ENCODE measurements at regions not wholly inside any gene's neighbourhood (a gene's known extent, or its start where the extent isn't known, plus 50 kb on each side); places are given as distances from the start of the nearest gene placed in this dataset.

- DNase-seq (ENCODE audit: low spot score) = no peak
Observed at GRCh38 chr2:830419-831224, 120.0 kb upstream of the SNTG2 start.

GRCh38 chr2:829047-829446, 121.6 kb upstream of the SNTG2 start:
- DNase-seq (ENCODE audit: low spot score) = no peak

DNA sequence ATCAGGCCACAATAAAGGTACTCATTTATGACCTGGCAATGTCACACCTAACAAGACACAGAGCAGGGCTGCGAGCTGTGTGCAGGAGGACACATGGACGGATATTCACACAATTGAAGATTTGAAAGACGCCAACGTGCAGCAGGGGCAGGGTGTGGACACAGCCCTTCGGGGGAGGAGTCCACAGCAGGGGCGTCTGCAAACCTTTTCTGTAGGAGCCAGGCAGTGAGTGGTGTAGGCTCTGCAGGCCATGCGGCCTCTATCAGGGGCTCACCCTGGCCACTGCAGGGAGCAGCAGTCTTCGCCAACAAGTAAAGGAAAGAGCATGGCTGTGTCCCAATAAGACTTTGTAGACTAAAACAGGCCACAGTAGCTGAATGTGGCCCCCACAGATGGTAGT, 125.7 kb upstream of the SNTG2 start:
- no peak for DNase-seq (ENCODE audit: low spot score)

DNA sequence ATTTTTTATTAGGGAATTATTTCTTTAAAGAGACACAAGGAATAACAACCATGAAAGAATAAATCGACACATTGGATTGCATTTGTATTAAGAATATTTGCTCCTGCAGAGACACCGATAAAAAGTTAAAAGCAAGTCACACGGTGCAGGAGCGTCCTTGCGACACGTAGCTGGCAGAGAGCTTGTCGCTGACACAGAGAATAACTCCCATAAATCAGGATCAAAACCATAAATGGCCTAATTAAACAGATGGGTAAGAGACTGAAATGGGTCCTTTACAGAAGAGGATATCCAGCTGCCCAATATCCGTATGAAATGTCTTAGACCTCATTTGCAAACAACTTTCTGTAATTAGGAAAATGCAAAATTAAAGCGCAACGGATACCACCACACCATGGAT, 126.1 kb upstream of the SNTG2 start:
- DNase-seq (ENCODE audit: low spot score) = no peak

DNA sequence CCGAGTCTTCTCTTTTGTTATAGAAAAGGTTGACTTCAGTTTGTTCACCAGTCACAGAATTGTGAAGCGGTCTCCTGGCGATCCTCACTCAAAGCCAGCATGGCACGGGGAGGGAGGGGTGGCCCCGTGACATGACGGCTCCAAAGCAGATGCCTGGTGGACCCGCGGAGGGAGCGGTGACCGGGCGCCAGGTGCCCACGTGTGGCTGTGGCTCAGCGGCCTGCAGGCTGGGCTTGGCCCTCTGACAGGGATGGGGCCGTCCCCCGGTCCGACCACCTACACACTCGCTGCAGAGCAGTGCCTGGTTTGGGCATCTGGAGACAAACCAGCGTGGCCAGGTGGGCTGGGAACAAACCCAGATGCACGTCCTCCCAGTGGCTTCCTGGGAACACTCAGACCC, 129.1 kb upstream of the SNTG2 start:
- DNase-seq (ENCODE audit: low spot score) = no peak

DNA sequence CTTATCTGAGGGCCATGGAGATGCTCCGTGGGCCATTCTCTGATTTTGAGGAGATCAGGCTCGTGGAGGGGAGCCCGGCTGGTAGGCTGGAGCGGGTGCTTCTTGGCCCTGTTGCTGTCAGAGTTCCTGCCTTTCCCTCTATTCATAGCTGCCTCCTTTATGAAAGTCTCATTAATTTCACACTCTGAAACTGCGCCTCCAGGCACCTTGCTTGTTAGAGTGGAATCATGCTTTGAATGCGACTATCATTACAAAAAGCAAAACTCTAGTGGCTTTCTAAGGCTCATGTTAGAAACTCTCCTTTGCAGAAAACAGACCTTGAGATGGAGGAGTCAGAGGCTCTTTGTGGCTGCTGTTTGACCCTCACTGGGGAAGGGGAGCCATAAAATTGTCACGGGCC, 131.0 kb upstream of the SNTG2 start:
- no peak for DNase-seq (ENCODE audit: low spot score)

- DNase-seq (ENCODE audit: low spot score) = no peak
Observed at GRCh38 chr2:819121-819520, 131.5 kb upstream of the SNTG2 start.

GRCh38 chr2:817336-818015, 133.2 kb upstream of the SNTG2 start:
- no peak for DNase-seq (ENCODE audit: low spot score)

DNA sequence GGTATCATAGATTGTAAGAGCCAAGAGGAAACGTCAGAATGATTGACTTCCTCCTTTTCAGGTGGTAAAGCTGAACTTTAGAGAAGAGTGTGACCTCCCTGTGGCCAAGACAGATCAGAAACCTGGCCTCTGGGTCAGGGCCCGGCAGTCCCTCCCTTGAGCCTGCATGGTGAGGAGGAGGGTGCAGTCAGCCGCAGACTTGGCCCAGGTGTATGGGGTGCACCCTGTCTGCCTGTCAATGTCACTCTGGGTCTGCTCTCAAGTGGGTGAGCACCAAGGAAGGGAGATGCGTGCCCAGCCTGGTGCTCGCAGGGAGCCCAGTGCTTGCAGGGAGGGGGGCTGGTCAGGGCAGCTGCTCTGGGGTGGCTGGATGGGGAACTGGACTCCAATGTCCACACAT, 134.4 kb upstream of the SNTG2 start:
- no peak for DNase-seq (ENCODE audit: low spot score)

DNA sequence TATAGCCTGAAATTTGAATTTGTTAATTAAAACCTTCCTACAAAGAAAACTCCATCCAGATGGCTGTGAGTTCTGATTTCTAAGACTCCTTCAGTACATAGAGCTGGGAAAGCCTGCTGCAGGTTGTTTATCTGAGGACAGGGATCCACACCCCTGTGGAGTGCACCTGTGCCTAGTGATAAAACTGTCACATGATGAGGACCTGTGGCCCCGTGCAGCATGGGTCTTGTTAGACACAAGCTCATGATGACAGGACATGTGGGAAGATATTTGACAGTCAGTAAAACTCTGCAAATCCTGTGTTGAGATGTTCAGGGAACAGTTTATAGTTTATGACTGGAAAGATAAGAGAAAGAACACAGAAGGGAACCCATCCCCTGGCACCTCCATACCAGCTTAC, 133.2 kb upstream of the TMEM18 start:
- no peak for DNase-seq (ENCODE audit: low spot score)

DNA sequence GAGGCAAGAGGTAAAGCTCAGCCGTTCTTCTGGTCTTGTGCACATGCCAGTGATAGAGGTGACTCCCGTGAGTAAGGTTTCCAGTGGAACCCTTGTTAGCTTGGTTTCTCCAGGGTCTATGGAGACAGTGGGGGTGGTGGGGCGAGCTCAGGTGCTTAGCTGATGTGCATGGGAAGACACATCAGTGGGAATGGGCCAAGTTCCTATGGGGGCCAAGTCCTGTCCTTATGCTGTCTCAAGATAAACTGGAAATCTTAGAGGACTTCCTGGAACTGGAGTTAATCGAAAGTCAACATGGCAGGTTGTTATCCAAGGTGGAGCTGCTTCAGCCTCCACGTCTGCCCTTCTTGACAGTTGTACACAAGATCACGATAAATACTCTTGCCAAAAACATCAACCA, 130.1 kb upstream of the TMEM18 start:
- no peak for DNase-seq (ENCODE audit: low spot score)

DNA sequence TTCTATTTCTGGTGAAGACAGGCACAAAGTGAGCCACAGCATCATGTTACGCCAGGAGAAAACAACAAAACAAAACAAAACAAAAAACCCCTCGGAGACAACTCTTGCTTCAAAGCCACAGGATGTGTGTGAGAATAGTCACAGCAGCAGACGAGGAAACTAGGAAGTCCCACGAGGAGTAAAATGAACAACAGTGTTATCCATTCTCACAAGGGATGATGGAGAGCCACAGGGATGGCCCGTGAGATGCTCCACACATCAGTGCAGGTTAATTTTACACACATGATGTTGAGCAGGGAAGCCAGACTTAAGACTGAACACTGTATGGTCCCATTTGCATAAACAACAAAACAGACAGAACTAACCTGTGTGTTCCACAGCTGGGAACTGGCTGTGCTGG, 128.5 kb upstream of the TMEM18 start:
- no peak for DNase-seq (ENCODE audit: low spot score)

- DNase-seq (ENCODE audit: low spot score) = no peak
Observed at GRCh38 chr2:797993-798392, 120.8 kb upstream of the TMEM18 start.

- DNase-seq (ENCODE audit: low spot score) = no peak
Observed at GRCh38 chr2:797556-797955, 120.3 kb upstream of the TMEM18 start.

DNA sequence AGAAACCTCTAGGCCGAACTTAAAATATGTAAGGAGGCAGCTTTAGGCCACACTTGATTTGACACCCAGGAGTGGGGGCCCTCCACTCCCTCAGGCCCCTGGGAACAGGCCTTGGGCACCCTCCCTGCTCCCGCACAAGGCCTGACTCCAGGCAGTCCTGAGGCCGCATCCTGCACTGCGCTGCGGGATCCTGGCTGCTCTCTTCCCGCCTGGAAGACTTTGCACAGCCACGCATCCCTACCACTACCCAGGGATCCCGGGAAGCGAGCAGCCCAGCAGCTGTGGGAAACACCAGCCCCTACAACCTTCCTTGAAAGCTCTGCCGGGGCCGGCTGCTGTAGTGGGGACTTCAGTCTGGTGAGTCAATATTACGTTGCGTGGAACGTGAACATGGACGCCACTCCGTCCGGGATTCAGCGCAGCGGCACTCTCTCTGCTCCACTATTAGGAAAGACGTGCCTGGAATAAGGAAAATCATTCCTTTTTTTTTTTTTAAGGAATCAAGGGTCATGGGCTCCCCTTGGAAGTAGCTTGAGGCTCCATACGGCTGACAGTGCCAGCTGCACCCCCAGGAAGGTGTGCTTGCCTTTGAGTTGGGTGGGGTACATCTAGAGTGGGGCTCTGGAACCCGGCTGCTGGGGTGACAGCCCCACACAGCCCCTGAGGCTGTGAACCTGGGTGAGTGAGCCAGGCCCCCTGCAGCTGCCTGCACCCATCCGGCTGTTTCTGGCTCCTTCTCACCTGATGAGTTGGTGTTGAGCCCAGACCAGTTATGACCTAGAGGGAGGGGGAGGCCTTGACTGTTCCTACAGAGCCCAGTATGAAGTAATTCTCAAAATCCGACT, 119.2 kb upstream of the TMEM18 start:
- DNase-seq (ENCODE audit: low spot score) = no peak

DNA sequence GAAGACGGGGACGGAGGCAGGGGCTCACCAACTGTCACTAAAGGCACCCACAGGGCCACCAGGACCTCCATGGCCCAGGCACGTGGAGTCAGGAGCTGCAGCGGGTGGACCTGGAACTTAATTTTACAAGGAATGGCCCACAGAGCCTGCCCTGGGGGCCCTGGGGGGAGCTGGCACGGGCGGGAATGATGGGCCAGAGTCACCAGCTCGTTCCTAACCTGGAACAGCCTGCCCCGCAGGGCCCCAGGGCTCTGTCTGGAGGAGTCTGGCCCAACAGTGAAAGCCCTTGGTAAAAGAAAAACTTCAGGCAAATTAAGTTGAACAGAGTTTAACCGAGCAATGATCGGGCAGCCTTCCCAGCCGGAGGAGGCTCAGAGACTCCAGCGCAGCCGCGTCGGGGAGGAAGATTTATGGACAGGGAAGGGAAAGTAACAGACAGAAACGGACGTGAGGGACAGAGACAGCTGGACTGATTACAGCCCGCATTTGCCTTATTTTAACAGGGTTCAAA, 118.4 kb upstream of the TMEM18 start:
- DNase-seq (ENCODE audit: low spot score) = no peak

- no peak for DNase-seq (ENCODE audit: low spot score)
Observed at GRCh38 chr2:794554-795241, 117.5 kb upstream of the TMEM18 start.

DNA sequence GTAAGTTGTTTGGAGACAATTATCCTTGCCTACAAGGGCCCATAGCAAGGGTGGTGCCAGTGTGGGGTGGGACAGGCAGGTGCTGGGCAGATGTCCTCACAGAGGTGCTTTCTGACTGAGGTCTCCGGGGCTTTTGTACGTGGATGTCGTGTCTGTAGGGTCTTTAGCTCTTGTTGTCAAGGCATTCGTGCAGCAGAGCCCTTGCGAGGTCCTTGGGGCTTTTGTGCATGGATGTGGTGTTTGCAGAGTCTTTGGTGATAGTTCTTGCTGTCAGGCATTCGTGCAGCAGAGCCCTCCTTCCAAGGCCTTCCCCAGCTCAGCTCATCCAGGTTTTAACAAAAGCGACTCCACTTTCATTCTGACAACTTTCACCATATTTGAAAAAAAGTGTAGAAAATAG, 116.0 kb upstream of the TMEM18 start:
- DNase-seq (ENCODE audit: low spot score) = no peak

- DNase-seq (ENCODE audit: low spot score) = no peak
Observed at GRCh38 chr2:792687-793086, 115.5 kb upstream of the TMEM18 start.

DNA sequence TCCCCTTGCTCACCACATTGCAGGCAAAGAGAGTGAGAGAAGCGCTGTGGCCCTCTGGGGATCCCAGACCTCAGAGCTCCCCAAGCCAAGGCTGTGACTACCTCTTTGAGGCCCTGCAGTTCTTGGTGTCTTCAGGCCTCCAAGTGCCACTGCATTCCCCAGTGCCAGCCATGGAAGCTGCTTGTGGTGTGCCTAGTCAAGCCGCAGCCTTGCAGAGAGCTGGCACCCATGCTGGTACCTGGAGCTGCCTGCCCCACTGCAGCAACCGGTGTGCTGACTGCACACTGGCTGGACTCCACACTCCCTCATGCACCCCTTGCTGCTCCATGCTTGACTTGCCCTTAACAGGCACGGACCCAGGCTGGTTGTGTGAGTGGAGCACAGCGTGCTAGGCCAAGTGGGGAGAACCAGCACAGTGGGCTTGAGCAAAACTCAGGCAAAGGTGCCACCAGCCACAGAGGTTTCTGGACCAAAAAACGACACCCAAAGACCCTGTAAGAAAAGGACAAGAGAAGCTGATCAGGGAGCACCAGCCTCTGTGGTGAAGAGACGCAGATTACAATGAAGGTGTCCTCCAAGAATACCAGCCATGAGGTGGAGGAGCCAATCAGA, 113.5 kb upstream of the TMEM18 start:
- no peak for DNase-seq (ENCODE audit: low spot score)

DNA sequence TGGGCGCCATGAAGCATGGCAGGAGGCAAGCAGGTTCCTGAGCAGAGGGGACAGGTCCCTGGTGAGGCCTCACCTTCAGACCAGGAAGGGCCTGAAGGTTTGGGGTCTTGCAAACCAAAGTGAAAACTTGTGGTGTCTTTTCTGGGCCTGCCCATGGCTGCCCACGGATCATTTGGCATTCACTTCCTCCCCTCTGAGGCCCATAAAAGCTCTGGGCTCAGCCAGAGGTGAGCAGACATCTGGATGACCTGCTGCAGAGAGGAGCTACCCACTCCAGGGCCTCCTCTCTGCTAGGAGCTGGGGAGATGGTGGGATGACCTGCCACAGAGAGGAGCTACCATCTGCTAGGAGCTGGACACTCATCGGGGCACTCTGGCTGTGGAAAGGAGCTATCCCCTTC, 112.9 kb upstream of the TMEM18 start:
- no peak for DNase-seq (ENCODE audit: low spot score)

DNA sequence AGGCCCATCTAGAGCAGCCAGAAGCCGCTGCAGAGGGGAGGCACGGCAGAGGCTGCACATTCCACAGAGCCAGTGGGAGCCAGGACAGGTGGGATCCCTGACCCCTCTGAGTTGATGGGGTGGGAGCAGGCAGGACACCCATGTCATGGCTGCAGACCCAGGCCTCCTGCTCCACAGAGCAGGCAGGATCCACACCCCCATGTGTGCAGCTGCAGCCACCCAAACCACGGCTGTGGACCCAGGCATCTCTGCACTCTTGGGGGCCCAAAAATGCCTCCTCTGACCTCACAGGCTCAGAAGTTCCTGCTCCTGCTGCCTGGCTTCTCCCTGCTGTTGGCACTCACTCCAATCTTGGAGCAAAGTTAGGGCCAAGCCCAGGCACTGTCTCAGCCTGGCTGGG, 112.3 kb upstream of the TMEM18 start:
- no peak for DNase-seq (ENCODE audit: low spot score)
